Endothelial cell of umbilical vein (primary cell): ENCODE measurements at regions not wholly inside any gene's neighbourhood (a gene's known extent, or its start where the extent isn't known, plus 50 kb on each side); places are given as distances from the start of the nearest gene placed in this dataset.

Experiments
- BruUV-seq: library from RNA; stranded (reverse); fragments of 400-500 nt; replicated peaks from 2 replicates; lab custom pipeline; 2021; lab: Mats Ljungman, UMichigan
- CTCF ChIA-PET: fragments of 300-600, 350-600 bp; sonication (Branson Sonifier 250); formaldehyde crosslinking; loops from one replicate; lab custom pipeline; 2021; ENCODE audit warnings: antibody characterized with exemption, inconsistent platforms; lab: Charles Lee
- POLR2A ChIA-PET: fragments of 300-600, 350-600 bp; sonication (Branson Sonifier 250); formaldehyde crosslinking; loops from one replicate; lab custom pipeline; 2021; ENCODE audit warnings: antibody characterized with exemption, inconsistent platforms; lab: Charles Lee
- DNase-seq: peaks from one replicate; pipeline ENCODE4 v3.0.0-alpha.2; 2011; ENCODE audit warnings: low read depth, low spot score
- FAIRE-seq: peaks from 2 replicates; lab custom pipeline; 2011; peaks lifted over from hg19 to GRCh38; lab: Jason Lieb, UNC
- H2AFZ ChIP-seq: 2 replicates; pipeline ENCODE4 v1.6.0; 2012; ENCODE audit warnings: low read depth, low read length, control low read depth, inconsistent platforms
- H3K27ac ChIP-seq: 2 replicates; pipeline ENCODE4 v1.5.1; 2011; ENCODE audit warnings: low read depth, mild to moderate bottlenecking, control low read depth, low read length, moderate library complexity; ENCODE audit not compliant: insufficient read depth
- H3K27me3 ChIP-seq, 2 experiments: 2 replicates each; pipeline versions ENCODE4 v1.6.0 to v1.6.1; 2011; ENCODE audit warnings: low read length in 2 of 2, mixed read lengths in 1 of 2; ENCODE audit not compliant: control insufficient read depth in 2 of 2, insufficient read depth in 2 of 2
- H3K36me3 ChIP-seq, 2 experiments: 2 replicates in 1 of 2; 3 replicates in 1 of 2; pipeline ENCODE4 v1.5.1; 2011; ENCODE audit warnings: low read length in 2 of 2, mild to moderate bottlenecking in 1 of 2, moderate library complexity in 1 of 2; ENCODE audit not compliant: control insufficient read depth in 2 of 2, insufficient read depth in 2 of 2; ENCODE audit errors: extremely low read depth in 1 of 2
- H3K4me1 ChIP-seq: 3 replicates; pipeline ENCODE4 v1.5.1; 2011; ENCODE audit warnings: mild to moderate bottlenecking, low read length; ENCODE audit not compliant: control insufficient read depth, insufficient read depth; ENCODE audit errors: extremely low read depth
- H3K4me2 ChIP-seq: 2 replicates; pipeline ENCODE4 v1.6.1; 2011; ENCODE audit warnings: low read length, control low read depth, mixed read lengths; ENCODE audit not compliant: insufficient read depth
- H3K4me3 ChIP-seq, 3 experiments: fragments of 200-600 bp in 1 of 3; sonication (generic), shearing (Covaris generic) in 1 of 3; replicated peaks in 1 of 3; 2 replicates each; pipeline ENCODE4 v1.5.1; 2011 to 2016; ENCODE audit warnings: control low read depth in 3 of 3, low read length in 3 of 3, mild to moderate bottlenecking in 2 of 3, inconsistent platforms in 1 of 3, low read depth in 1 of 3, moderate library complexity in 1 of 3; ENCODE audit not compliant: insufficient read depth in 1 of 3
- H3K79me2 ChIP-seq: 2 replicates; pipeline ENCODE4 v1.6.0; 2012; ENCODE audit warnings: low read length, inconsistent platforms; ENCODE audit not compliant: control insufficient read depth, insufficient read depth
- H3K9ac ChIP-seq: replicated peaks from 2 replicates; pipeline ENCODE3; 2011; ENCODE audit warnings: low read length, control low read depth; ENCODE audit not compliant: insufficient read depth; ENCODE audit errors: extremely low read depth
- H3K9me1 ChIP-seq: replicated peaks from 3 replicates; pipeline ENCODE4 v1.6.0; 2011; ENCODE audit warnings: mild to moderate bottlenecking, low read length; ENCODE audit not compliant: control insufficient read depth, insufficient read depth; ENCODE audit errors: extremely low read depth
- H3K9me3 ChIP-seq: replicated peaks from 2 replicates; pipeline ENCODE4 v1.5.1; 2012; ENCODE audit warnings: low read length, inconsistent platforms; ENCODE audit not compliant: control insufficient read depth, insufficient read depth
- H4K20me1 ChIP-seq: replicated peaks from 2 replicates; pipeline ENCODE3; 2011; ENCODE audit warnings: mild to moderate bottlenecking, low read length; ENCODE audit not compliant: control insufficient read depth, insufficient read depth; ENCODE audit errors: extremely low read depth
- FOS ChIP-seq: IDR thresholded peaks from 2 replicates; pipeline ENCODE4 v1.6.1; 2011; ENCODE audit warnings: mild to moderate bottlenecking, low read length, moderate library complexity, borderline replicate concordance; ENCODE audit not compliant: insufficient read depth
- GATA2 ChIP-seq: IDR thresholded peaks from 2 replicates; pipeline ENCODE4 v1.7.0; 2011; ENCODE audit warnings: low read depth, mild to moderate bottlenecking, moderate library complexity, mixed read lengths, low read length; ENCODE audit not compliant: insufficient read length, insufficient read depth
- JUN ChIP-seq: IDR thresholded peaks from 2 replicates; pipeline ENCODE4 v1.6.1; 2011; ENCODE audit warnings: borderline replicate concordance, low read depth; ENCODE audit not compliant: insufficient read length, insufficient read depth
- POLR2A ChIP-seq: IDR thresholded peaks from 2 replicates; pipeline ENCODE4 v1.6.1; 2012; ENCODE audit warnings: low read depth, mild to moderate bottlenecking, control low read depth, low read length
- POLR2AphosphoS5 ChIP-seq: IDR thresholded peaks from 2 replicates; pipeline ENCODE4 v1.6.1; 2012; ENCODE audit warnings: low read depth, mild to moderate bottlenecking, control low read depth, low read length, moderate library complexity; ENCODE audit not compliant: insufficient read depth
- dilution Hi-C: fragments of 300-500 bp; cut with MboI; formaldehyde crosslinking; loops from one replicate; pipeline ENCODE4 v1.15.0; 2019; ENCODE audit warnings: low sequenced_read_pairs; ENCODE audit not compliant: extremely low pct_ligation_motif_present
- intact Hi-C: fragments of 100-400 bp; cut with micrococcal nuclease; formaldehyde crosslinking; loops from one replicate; pipeline ENCODE4 v1.10.0; 2022
- TF ChIP-seq, protein P1 (sequence below), 2 donors: IDR thresholded peaks; 1 replicate in 1 of 2; 2 replicates in 1 of 2; pipeline ENCODE4 v1.5.1; 2011; ENCODE audit warnings: low read length in 2 of 2, mild to moderate bottlenecking in 2 of 2, moderate library complexity in 2 of 2, control low read depth in 1 of 2, inconsistent platforms in 1 of 2, low read depth in 1 of 2; ENCODE audit not compliant: insufficient read depth in 1 of 2; ENCODE audit errors: extremely low read depth in 1 of 2

GRCh38 chr2:122186761-122187222 lies 431.3 kb downstream of the TSN start:
- ChIA-PET CTCF (no interaction called here), POLR2A (no interaction called here)
- intact Hi-C loops: no loop called here
- TF ChIP-seq GATA2 (peak; percentile 12), JUN (no peak), POLR2AphosphoS5 (no peak), POLR2A (no peak)
- TF ChIP-seq, protein P1, sequence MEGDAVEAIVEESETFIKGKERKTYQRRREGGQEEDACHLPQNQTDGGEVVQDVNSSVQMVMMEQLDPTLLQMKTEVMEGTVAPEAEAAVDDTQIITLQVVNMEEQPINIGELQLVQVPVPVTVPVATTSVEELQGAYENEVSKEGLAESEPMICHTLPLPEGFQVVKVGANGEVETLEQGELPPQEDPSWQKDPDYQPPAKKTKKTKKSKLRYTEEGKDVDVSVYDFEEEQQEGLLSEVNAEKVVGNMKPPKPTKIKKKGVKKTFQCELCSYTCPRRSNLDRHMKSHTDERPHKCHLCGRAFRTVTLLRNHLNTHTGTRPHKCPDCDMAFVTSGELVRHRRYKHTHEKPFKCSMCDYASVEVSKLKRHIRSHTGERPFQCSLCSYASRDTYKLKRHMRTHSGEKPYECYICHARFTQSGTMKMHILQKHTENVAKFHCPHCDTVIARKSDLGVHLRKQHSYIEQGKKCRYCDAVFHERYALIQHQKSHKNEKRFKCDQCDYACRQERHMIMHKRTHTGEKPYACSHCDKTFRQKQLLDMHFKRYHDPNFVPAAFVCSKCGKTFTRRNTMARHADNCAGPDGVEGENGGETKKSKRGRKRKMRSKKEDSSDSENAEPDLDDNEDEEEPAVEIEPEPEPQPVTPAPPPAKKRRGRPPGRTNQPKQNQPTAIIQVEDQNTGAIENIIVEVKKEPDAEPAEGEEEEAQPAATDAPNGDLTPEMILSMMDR (IDR thresholded peaks at IDR 0.05; ENCODE audit: extremely low read depth in 1 of 2, insufficient read depth in 1 of 2, low read depth in 1 of 2, low read length in 2 of 2): no peak
- Histone ChIP-seq H3K4me3 (no peak overlapping the region), H3K9me3 (no peaks in the 10 kb centered on the region), H3K9me1 (no peaks in the 10 kb centered on the region), H3K27ac (peak overlapping the region; percentile 20), H4K20me1 (no peaks in the 10 kb centered on the region), H3K4me2 (no peak overlapping the region), H3K36me3 (no peaks in the 10 kb centered on the region), H3K4me1 (peaks cover 41% of the 10 kb centered on the region), H3K9ac (no peak overlapping the region), H3K27me3 (no peaks in the 10 kb centered on the region), H3K79me2 (no peaks in the 10 kb centered on the region), H2AFZ (peak overlapping the region; percentile 80)
- DNase-seq (peak; percentile 12), FAIRE-seq (no peak)
- dilution Hi-C loops: no loop called here
- no TSS peak for BruUV-seq

- dilution Hi-C loops (no loop called here), intact Hi-C loops (no loop called here)
- Histone ChIP-seq H3K4me1 (peaks cover 7% of the 10 kb centered on the region), H3K9ac (no peak overlapping the region), H4K20me1 (no peaks in the 10 kb centered on the region), H3K27ac (no peak overlapping the region), H3K9me3 (no peaks in the 10 kb centered on the region), H3K9me1 (no peaks in the 10 kb centered on the region), H3K79me2 (no peaks in the 10 kb centered on the region), H3K4me2 (no peak overlapping the region), H3K36me3 (no peaks in the 10 kb centered on the region), H3K27me3 (no peaks in the 10 kb centered on the region), H3K4me3 (no peak overlapping the region), H2AFZ (no peak overlapping the region)
- BruUV-seq: no TSS peak
- no peak for TF ChIP-seq POLR2A
- no peak for TF ChIP-seq FOS
- TF ChIP-seq, protein P1 (IDR thresholded peaks at IDR 0.05; ENCODE audit: extremely low read depth in 1 of 2, insufficient read depth in 1 of 2, low read depth in 1 of 2, low read length in 2 of 2): peak; percentile 15 to 25
- TF ChIP-seq JUN: no peak
- FAIRE-seq (no peak), DNase-seq (no peak)
- POLR2A ChIA-PET: no interaction called here
- CTCF ChIA-PET: interaction anchor here (0.6 to 1.3 kb wide), 2 partner anchors 8 to 15 kb away, joined by 3 to 5 read pairs; no protein-coding TSS in a partner anchor
Measured at GRCh38 chr2:122191331-122191730, 435.9 kb downstream of the TSN start.
